NCI-H526 treated with DMSO at 0.1 percent for 48 hours (cell line): ENCODE measurements at regions not wholly inside any gene's neighbourhood (a gene's known extent, or its start where the extent isn't known, plus 50 kb on each side); places are given as distances from the start of the nearest gene placed in this dataset.

Experiments used
- DNase-seq: peaks from one replicate; lab custom pipeline; 2025; lab: John Stamatoyannopoulos, UW

- DNase-seq, result no peak
Measured at GRCh38 chr1:209510063-209510462, 73.5 kb upstream of the CAMK1G start.

- DNase-seq, result no peak
Measured at GRCh38 chr1:209511169-209511568, 72.3 kb upstream of the CAMK1G start.

- no peak for DNase-seq
Measured at GRCh38 chr1:209512821-209513220, 70.7 kb upstream of the CAMK1G start.

GRCh38 chr1:209513226-209513625 lies 70.3 kb upstream of the CAMK1G start:
- DNase-seq, result peak; percentile 6

- no peak for DNase-seq
Measured at GRCh38 chr1:209516771-209517680, 66.5 kb upstream of the CAMK1G start.

- no peak for DNase-seq
Measured at GRCh38 chr1:209517681-209518050, 65.8 kb upstream of the CAMK1G start.

- no peak for DNase-seq
Measured at GRCh38 chr1:209519786-209520185, 63.7 kb upstream of the CAMK1G start.

GRCh38 chr1:209522826-209523225 lies 60.7 kb upstream of the CAMK1G start:
- DNase-seq, result no peak

- no peak for DNase-seq
Measured at GRCh38 chr1:209526137-209526536, 57.4 kb upstream of the CAMK1G start.

GRCh38 chr1:209527372-209527771 lies 56.1 kb upstream of the CAMK1G start:
- no peak for DNase-seq

GRCh38 chr1:209527993-209528717 lies 55.4 kb upstream of the CAMK1G start:
- no peak for DNase-seq

GRCh38 chr1:209529233-209529632 lies 54.3 kb upstream of the CAMK1G start:
- DNase-seq, result no peak

- no peak for DNase-seq
Measured at GRCh38 chr1:209531006-209531405, 52.5 kb upstream of the CAMK1G start.

GRCh38 chr1:209531549-209531948 lies 52.0 kb upstream of the CAMK1G start:
- DNase-seq, result no peak
